GM19023 (cell line): ENCODE measurements at regions not wholly inside any gene's neighbourhood (a gene's known extent, or its start where the extent isn't known, plus 50 kb on each side); places are given as distances from the start of the nearest gene placed in this dataset.

ENCODE experiments used
- ATAC-seq: cut with Tn5 transposase; IDR thresholded peaks from one replicate; pipeline ENCODE4 v1.9.1; 2021; ENCODE audit warnings: mild to moderate bottlenecking, moderate library complexity; ENCODE audit not compliant: unreplicated experiment

GRCh38 chr12:77163074-77164038 lies 98.0 kb upstream of the E2F7 start:
- ATAC-seq: no peak

GRCh38 chr12:77161944-77162343 lies 96.6 kb upstream of the E2F7 start:
- no peak for ATAC-seq

- no peak for ATAC-seq
Measured at GRCh38 chr12:77160931-77161330, 95.6 kb upstream of the E2F7 start.

- no peak for ATAC-seq
Measured at GRCh38 chr12:77153706-77154105, 88.3 kb upstream of the E2F7 start.

GRCh38 chr12:77152623-77153193 lies 87.3 kb upstream of the E2F7 start:
- no peak for ATAC-seq

GRCh38 chr12:77151030-77151429 lies 85.7 kb upstream of the E2F7 start:
- no peak for ATAC-seq

- no peak for ATAC-seq
Measured at GRCh38 chr12:77133566-77133965, 68.2 kb upstream of the E2F7 start.

- no peak for ATAC-seq
Measured at GRCh38 chr12:77131977-77132490, 66.7 kb upstream of the E2F7 start.

GRCh38 chr12:77130193-77130592 lies 64.8 kb upstream of the E2F7 start:
- ATAC-seq: no peak

- ATAC-seq: peak; percentile 81
Measured at GRCh38 chr12:77124767-77125166, 59.4 kb upstream of the E2F7 start.

- ATAC-seq: no peak
Measured at GRCh38 chr12:77122661-77123060, 57.3 kb upstream of the E2F7 start.

GRCh38 chr12:77122236-77122635 lies 56.9 kb upstream of the E2F7 start:
- no peak for ATAC-seq

- no peak for ATAC-seq
Measured at GRCh38 chr12:77120156-77121085, 55.1 kb upstream of the E2F7 start.

- ATAC-seq: no peak
Measured at GRCh38 chr12:77118696-77119095, 53.3 kb upstream of the E2F7 start.

- no peak for ATAC-seq
Measured at GRCh38 chr12:77116277-77116676, 50.9 kb upstream of the E2F7 start.

GRCh38 chr12:77115471-77115870 lies 50.1 kb upstream of the E2F7 start:
- no peak for ATAC-seq
